Keratinocyte (primary cell): ENCODE measurements at regions not wholly inside any gene's neighbourhood (a gene's known extent, or its start where the extent isn't known, plus 50 kb on each side); places are given as distances from the start of the nearest gene placed in this dataset.

Source experiments
- EZH2 ChIP-seq: IDR thresholded peaks from one replicate; pipeline ENCODE4 v1.6.1; 2012; ENCODE audit warnings: inconsistent platforms, mild to moderate bottlenecking, low read length, moderate library complexity
- TF ChIP-seq, protein P1 (sequence below), 3 experiments: IDR thresholded peaks in 1 of 3; conservative IDR thresholded peaks in 1 of 3; optimal IDR thresholded peaks in 1 of 3; 2 replicates in 2 of 3; 3 replicates in 1 of 3; pipeline versions ENCODE3 to v1.5.1; 2011; ENCODE audit warnings: low read length in 3 of 3, mild to moderate bottlenecking in 3 of 3, moderate library complexity in 2 of 3, control low read depth in 1 of 3, inconsistent platforms in 1 of 3; ENCODE audit not compliant: insufficient read depth in 2 of 3; ENCODE audit errors: extremely low read depth in 1 of 3

- TF ChIP-seq, protein P1, sequence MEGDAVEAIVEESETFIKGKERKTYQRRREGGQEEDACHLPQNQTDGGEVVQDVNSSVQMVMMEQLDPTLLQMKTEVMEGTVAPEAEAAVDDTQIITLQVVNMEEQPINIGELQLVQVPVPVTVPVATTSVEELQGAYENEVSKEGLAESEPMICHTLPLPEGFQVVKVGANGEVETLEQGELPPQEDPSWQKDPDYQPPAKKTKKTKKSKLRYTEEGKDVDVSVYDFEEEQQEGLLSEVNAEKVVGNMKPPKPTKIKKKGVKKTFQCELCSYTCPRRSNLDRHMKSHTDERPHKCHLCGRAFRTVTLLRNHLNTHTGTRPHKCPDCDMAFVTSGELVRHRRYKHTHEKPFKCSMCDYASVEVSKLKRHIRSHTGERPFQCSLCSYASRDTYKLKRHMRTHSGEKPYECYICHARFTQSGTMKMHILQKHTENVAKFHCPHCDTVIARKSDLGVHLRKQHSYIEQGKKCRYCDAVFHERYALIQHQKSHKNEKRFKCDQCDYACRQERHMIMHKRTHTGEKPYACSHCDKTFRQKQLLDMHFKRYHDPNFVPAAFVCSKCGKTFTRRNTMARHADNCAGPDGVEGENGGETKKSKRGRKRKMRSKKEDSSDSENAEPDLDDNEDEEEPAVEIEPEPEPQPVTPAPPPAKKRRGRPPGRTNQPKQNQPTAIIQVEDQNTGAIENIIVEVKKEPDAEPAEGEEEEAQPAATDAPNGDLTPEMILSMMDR (optimal IDR thresholded peaks at IDR 0.05 in 1 of 3, IDR thresholded peaks at IDR 0.05 in 1 of 3, conservative IDR thresholded peaks at IDR 0.05 in 1 of 3; ENCODE audit: extremely low read depth in 1 of 3, insufficient read depth in 2 of 3, low read length in 3 of 3) = no peak
- no peak for TF ChIP-seq EZH2
Observed at GRCh38 chr7:153470004-153470671, 582.1 kb upstream of the DPP6 start.
